ENCODE measurements at regions not wholly inside any gene's neighbourhood (a gene's known extent, or its start where the extent isn't known, plus 50 kb on each side); places are given as distances from the start of the nearest gene placed in this dataset.
A peak's percentile ranks its signal among the peaks of the same experiment; 100 is the strongest.
"Not testable (repeated sequence)": the region's sequence is repeated elsewhere in the genome, so short reads cannot be mapped to it uniquely, and the experiment has no call there.

DNA sequence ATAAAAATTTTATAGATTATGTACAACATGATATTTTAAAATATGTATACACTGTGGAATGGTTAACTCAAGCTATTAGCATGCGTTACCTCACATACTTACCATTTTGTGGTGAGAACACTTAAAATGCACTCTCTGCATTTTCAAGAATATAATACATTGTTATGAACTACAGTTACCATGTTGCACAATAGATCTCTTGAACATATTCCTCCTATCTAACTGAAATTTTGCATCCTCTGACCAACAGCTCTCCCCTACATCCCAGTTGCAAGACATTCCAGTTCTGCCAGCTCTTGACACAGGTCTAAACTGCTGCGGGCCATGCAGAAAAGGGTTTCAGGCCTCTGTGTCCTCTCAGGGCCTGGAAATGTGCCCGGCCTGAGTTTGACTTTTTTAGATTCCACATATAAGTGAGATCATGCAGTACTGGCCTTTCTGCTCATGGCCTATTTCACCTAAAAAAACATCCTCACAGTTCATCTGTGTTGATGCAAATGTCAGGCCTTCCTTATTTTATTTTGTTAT lies 113.7 kb downstream of the CDCA7 start:
- DNase-seq: no peak

- no peak for DNase-seq
Measured at GRCh38 chr2:173472112-173472511, 117.4 kb downstream of the CDCA7 start.

GRCh38 chr2:173483137-173483536 lies 128.5 kb downstream of the CDCA7 start:
- DNase-seq: no peak

DNA sequence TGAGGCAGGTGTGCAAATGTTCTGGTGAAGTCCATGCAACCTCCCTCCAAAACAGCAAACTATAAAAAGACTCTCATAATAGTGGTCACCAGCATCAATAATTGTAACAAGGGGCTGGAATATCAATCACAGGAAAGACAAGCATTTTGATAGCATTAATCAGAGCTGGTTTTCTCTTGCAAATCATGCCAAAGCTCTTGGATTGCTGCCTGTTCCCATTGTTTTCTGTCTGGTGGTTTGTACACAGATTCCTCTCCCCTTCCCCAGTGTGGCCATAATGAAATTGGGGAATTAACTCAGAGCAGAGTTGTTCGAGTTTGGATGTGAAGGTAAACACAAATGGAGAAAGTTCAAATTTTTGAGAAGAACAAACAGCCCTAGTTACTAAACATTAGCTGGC lies 134.2 kb downstream of the CDCA7 start:
- no peak for DNase-seq

GRCh38 chr2:173491418-173491817 lies 136.7 kb downstream of the CDCA7 start:
- no peak for DNase-seq

DNA sequence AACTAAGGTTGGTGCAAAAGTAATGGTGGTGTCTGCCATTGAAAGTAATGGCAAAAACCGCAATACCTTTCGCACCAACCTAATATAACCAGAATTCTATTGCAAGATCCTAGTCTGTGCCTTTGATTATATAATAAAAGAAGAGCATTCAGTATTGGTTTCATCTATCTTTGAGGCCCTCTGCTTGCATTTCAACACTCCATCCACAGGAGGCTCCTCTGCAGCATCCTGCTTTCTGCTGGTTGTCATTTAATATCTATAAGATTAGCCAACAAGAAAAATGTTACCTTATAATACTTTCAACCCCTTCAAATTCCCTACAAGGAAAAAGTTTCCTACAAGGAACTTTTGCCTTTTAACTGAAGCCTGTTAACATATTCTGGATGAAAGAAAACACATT lies 139.2 kb downstream of the CDCA7 start:
- no peak for DNase-seq

- DNase-seq: peak; percentile 7
Measured at GRCh38 chr2:173496746-173497145, 142.1 kb downstream of the CDCA7 start.

- no peak for DNase-seq
Measured at GRCh38 chr2:173500953-173501352, 146.3 kb downstream of the CDCA7 start.

DNA sequence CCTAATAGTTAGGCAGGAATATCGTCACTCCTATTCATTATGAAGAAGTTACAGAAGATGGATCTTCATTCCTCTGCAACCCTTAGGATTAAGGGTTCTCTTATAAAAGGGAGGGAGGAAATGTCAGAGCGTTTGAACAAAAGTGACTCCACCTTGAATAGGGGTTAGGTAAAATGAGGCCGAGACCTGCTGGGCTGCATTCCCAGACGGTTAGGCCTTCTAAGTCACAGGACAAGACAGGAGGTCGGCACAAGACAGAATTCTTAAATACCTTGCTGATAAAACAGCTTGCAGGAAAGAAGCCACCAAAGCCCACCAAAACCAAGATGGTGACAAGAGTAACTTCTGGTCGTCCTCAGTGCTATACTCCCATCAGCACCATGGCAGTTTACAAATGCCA lies 147.6 kb downstream of the CDCA7 start:
- no peak for DNase-seq

DNA sequence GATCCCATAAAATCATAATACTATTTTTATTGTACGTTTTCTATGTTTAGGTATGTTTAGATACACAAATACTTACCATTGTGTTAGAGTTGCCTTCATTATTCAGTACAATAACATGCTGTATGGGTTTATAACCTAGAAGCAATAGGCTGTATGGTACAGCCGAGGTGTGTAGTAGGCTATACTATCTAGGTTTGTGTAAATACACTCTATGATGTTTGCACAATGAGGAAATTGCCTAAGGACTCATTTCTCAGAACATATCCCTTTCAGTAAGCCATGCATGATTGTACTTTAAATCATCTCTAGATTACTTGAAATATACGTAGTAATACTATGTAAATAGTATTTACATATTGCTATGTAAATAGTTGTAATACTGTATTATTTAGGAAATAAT lies 156.7 kb downstream of the CDCA7 start:
- peak; percentile 17 for DNase-seq

GRCh38 chr2:173511942-173512341 lies 157.3 kb downstream of the CDCA7 start:
- no peak for DNase-seq

DNA sequence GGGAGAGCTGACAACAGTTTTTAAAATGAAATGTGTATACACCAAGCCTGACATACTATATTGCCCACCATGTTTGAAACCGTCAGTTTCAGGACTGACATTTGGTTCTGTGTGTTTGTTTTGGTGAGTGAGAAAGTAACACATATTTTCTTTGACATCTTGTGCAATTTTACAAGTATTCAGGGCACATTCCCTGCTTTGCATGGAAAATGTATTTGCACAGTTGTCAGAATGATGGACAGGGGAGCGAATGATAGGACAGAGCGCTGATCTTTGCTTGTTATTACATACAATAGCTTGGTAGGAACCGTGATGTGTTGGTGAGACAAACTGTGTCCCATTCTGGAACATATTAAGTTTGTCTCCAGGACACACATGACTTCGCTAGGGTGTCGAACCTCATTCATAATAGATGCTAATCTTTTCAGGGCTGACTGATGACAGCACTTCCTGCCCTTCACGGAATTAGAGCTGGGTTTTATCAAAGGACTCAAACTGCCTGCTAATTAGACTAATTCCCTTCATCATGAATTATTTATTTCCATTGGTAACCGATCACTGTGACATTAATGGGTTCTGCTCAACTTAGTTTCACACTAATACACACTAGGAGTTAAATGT lies 158.5 kb downstream of the CDCA7 start:
- DNase-seq: no peak

DNA sequence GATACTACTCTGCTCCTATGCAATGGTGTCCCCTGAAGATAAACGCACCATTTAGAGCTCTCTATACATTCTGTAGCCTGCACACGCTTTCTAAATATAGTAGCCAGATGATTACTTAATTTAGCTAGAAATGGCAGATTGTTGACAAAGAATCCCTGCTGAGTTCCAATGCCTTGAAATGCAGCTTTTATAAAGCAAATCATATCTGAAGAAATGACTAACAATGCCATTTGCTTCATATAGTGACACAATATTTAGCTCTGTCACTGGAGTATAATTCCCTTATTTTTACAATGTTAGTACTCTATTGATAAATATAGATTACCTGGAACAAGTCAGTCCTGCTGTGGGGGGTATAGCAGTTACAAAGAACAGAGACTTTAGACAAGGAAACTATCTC lies 166.2 kb downstream of the CDCA7 start:
- DNase-seq: no peak

- DNase-seq: no peak
Measured at GRCh38 chr2:173521450-173522192, 166.9 kb downstream of the CDCA7 start.

DNA sequence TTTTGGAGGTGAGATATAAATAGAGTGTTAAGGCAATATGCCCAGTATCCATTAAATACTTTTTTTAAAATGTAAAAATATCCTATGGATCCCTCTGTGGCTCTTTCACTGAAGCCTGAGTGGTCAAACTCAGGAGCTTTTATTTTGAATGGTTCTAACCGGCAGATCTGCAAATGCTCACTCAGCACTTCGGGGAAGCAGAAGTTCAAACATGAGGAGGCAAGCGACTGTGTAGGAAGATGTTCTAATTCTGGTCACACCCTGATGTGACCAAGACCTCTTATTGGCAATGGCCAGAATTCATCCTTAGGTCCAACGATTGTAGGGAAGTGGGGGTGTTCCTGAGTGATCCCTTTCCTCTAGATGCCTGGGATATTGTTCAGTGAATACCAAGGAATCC lies 168.8 kb downstream of the CDCA7 start:
- peak; percentile 47 for DNase-seq

GRCh38 chr2:173524256-173524955 lies 169.7 kb downstream of the CDCA7 start:
- no peak for DNase-seq

DNA sequence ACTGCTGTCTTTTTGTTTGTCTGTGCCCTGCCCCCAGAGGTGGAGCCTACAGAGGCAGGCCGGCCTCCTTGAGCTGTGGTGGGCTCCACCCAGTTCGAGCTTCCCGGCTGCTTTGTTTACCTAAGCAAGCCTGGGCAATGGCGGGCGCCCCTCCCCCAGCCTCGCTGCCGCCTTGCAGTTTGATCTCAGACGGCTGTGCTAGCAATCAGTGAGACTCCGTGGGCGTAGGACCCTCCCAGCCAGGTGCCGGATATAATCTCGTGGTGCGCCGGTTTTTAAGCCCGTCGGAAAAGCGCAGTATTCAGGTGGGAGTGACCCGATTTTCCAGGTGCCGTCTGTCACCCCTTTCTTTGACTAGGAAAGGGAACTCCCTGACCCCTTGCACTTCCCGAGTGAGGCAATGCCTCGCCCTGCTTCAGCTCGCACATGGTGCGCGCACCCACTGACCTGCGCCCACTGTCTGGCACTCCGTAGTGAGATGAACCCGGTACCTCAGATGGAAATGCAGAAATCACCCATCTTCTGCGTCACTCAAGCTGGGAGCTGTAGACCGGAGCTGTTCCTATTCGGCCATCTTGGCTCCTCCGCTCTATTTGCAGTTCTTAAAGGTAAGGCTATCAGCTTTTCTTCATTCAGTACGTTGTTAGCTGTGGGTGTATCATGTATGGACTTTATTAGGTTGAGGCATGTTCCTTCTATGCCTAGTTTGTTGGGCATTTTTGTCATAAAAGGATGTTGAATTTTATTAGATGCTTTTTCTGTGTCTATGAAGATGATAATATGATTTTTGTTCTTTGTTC lies 178.3 kb downstream of the CDCA7 start:
- DNase-seq: not testable (repeated sequence)

DNA sequence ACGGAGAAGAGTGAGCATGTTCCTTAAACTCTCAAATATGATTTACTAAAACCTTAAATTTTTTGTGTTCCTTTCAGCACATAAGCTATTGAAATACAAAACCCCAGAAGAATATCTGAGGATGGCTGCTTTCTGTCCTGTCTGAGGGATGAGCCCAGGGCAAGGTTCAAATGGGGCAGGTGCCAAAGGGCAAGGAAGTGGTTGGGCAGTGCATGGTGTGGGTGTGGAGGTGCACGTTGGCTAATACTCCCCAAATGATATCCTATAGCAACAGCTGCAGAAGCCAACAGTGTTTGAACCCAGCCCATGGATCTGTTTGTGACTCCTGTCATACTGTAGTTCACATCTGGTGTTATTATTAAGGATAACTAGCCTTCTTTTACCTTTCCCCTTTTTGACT lies 183.0 kb downstream of the CDCA7 start:
- no peak for DNase-seq

- DNase-seq: no peak
Measured at GRCh38 chr2:173539615-173540014, 184.9 kb downstream of the CDCA7 start.

- DNase-seq: no peak
Measured at GRCh38 chr2:173544641-173545363, 190.1 kb downstream of the CDCA7 start.

GRCh38 chr2:173545364-173545763 lies 190.7 kb downstream of the CDCA7 start:
- DNase-seq: no peak

GRCh38 chr2:173547499-173547898 lies 192.8 kb downstream of the CDCA7 start:
- no peak for DNase-seq

Data from tongue (tissue), 1 donor.